H1 (cell line): ENCODE measurements at regions not wholly inside any gene's neighbourhood (a gene's known extent, or its start where the extent isn't known, plus 50 kb on each side); places are given as distances from the start of the nearest gene placed in this dataset.

Experiments used
- CTCF ChIA-PET: fragments of 300-600 bp; sonication (Branson Sonifier 250); formaldehyde crosslinking; loops from one replicate; lab custom pipeline; 2021; ENCODE audit not compliant: partially characterized antibody; lab: Charles Lee
- POLR2A ChIA-PET: fragments of 300-600 bp; sonication (Branson Sonifier 250); formaldehyde crosslinking; loops from one replicate; lab custom pipeline; 2021; ENCODE audit warnings: inconsistent platforms; ENCODE audit not compliant: partially characterized antibody; lab: Charles Lee
- DNase-seq, 2 experiments: peaks; one replicate each; pipeline versions ENCODE4 v3.0.0 to v3.0.0-alpha.2; 2010 to 2022; ENCODE audit warnings: low spot score in 2 of 2, low read depth in 1 of 2, mixed read lengths in 1 of 2
- FAIRE-seq: peaks from 2 replicates; lab custom pipeline; 2011; peaks lifted over from hg19 to GRCh38; lab: Jason Lieb, UNC
- H2AFZ ChIP-seq: 2 replicates; pipeline ENCODE4 v1.8.1; 2012; ENCODE audit warnings: low read length, inconsistent platforms
- H2AK5ac ChIP-seq: 2 replicates; pipeline ENCODE4 v1.6.1; 2013; ENCODE audit warnings: low read depth, low read length
- H2BK120ac ChIP-seq: replicated peaks from 2 replicates; pipeline ENCODE3; 2013; ENCODE audit warnings: low read depth, low read length, inconsistent platforms
- H2BK12ac ChIP-seq: 2 replicates; pipeline ENCODE4 v1.6.1; 2013; ENCODE audit warnings: low read depth, low read length
- H2BK15ac ChIP-seq: 2 replicates; pipeline ENCODE4 v1.6.1; 2013; ENCODE audit warnings: low read length
- H2BK20ac ChIP-seq: 2 replicates; pipeline ENCODE4 v1.6.1; 2013; ENCODE audit warnings: low read length
- H2BK5ac ChIP-seq: 2 replicates; pipeline ENCODE4 v1.6.1; 2013; ENCODE audit warnings: low read depth, low read length
- H3K14ac ChIP-seq: 2 replicates; pipeline ENCODE4 v1.6.1; 2013; ENCODE audit warnings: inconsistent platforms; ENCODE audit not compliant: insufficient read length
- H3K18ac ChIP-seq: 2 replicates; pipeline ENCODE4 v1.6.1; 2013; ENCODE audit warnings: low read length; ENCODE audit errors: extremely low read depth
- H3K23ac ChIP-seq: 2 replicates; pipeline ENCODE4 v1.6.1; 2013; ENCODE audit warnings: inconsistent platforms; ENCODE audit not compliant: insufficient read length
- H3K23me2 ChIP-seq: 2 replicates; pipeline ENCODE4 v1.6.1; 2013; ENCODE audit warnings: low read depth, low read length
- H3K27ac ChIP-seq: 2 replicates; pipeline ENCODE4 v1.6.1; 2011; ENCODE audit warnings: low read depth, low read length, inconsistent platforms
- H3K27me3 ChIP-seq, 4 experiments: replicated peaks in 1 of 4; 1 replicate in 1 of 4; 2 replicates in 3 of 4; pipeline versions ENCODE4 v1.6.1 to v1.8.1; 2011 to 2013; ENCODE audit warnings: low read length in 3 of 4, mild to moderate bottlenecking in 3 of 4, inconsistent platforms in 2 of 4, mixed read lengths in 2 of 4, moderate library complexity in 1 of 4; ENCODE audit not compliant: control insufficient read depth in 3 of 4, insufficient read depth in 3 of 4; ENCODE audit errors: extremely low read depth in 1 of 4
- H3K36me3 ChIP-seq, 4 experiments: 2 replicates each; pipeline versions ENCODE4 v1.6.1 to v1.8.1; 2011 to 2013; ENCODE audit warnings: mild to moderate bottlenecking in 4 of 4, low read length in 3 of 4, moderate library complexity in 2 of 4, control low read depth in 1 of 4, inconsistent platforms in 1 of 4; ENCODE audit not compliant: insufficient read depth in 4 of 4, control insufficient read depth in 2 of 4
- H3K4ac ChIP-seq: replicated peaks from 2 replicates; pipeline ENCODE3; 2013; ENCODE audit warnings: low read length, low read depth, mixed read lengths, inconsistent platforms; ENCODE audit not compliant: insufficient read length
- H3K4me1 ChIP-seq, 4 experiments: replicated peaks in 1 of 4; 1 replicate in 1 of 4; 2 replicates in 3 of 4; pipeline versions ENCODE4 v1.6.1 to v1.8.1; 2011 to 2013; ENCODE audit warnings: low read length in 3 of 4, inconsistent platforms in 2 of 4, mixed read lengths in 1 of 4; ENCODE audit not compliant: insufficient read depth in 4 of 4, control insufficient read depth in 3 of 4
- H3K4me2 ChIP-seq, 2 experiments: 2 replicates each; pipeline versions ENCODE4 v1.6.1 to v1.8.1; 2011 to 2013; ENCODE audit warnings: low read depth in 2 of 2, low read length in 2 of 2, control low read depth in 1 of 2, inconsistent platforms in 1 of 2, mild to moderate bottlenecking in 1 of 2; ENCODE audit not compliant: insufficient read depth in 1 of 2
- H3K4me3 ChIP-seq, 4 experiments: fragments of 200-600, 300-600 bp in 1 of 4; sonication (generic), shearing (Covaris generic), sonication (Bioruptor Twin) in 1 of 4; 2 replicates each; pipeline versions ENCODE4 v1.5.1 to v1.8.1; 2011 to 2016; ENCODE audit warnings: low read length in 4 of 4, low read depth in 3 of 4, control low read depth in 2 of 4, inconsistent platforms in 2 of 4, mild to moderate bottlenecking in 2 of 4, mixed read lengths in 1 of 4, moderate library complexity in 1 of 4; ENCODE audit not compliant: insufficient read depth in 2 of 4; ENCODE audit errors: extremely low read depth in 1 of 4
- H3K56ac ChIP-seq: replicated peaks from 2 replicates; pipeline ENCODE3; 2013; ENCODE audit warnings: low read depth, mild to moderate bottlenecking, mixed read lengths, low read length, inconsistent platforms; ENCODE audit not compliant: insufficient read length
- H3K79me1 ChIP-seq: 2 replicates; pipeline ENCODE4 v1.6.1; 2013; ENCODE audit warnings: low read depth, low read length, control low read depth
- H3K79me2 ChIP-seq, 2 experiments: 2 replicates each; pipeline versions ENCODE4 v1.6.1 to v1.8.1; 2012 to 2013; ENCODE audit warnings: low read length in 2 of 2, mild to moderate bottlenecking in 2 of 2, inconsistent platforms in 1 of 2; ENCODE audit not compliant: insufficient read depth in 2 of 2, control insufficient read depth in 1 of 2
- H3K9ac ChIP-seq, 4 experiments: replicated peaks in 1 of 4; 1 replicate in 1 of 4; 2 replicates in 3 of 4; pipeline versions ENCODE4 v1.6.1 to v1.8.1; 2011 to 2013; ENCODE audit warnings: low read depth in 3 of 4, low read length in 3 of 4, control low read depth in 2 of 4, mild to moderate bottlenecking in 2 of 4, moderate library complexity in 2 of 4, inconsistent platforms in 1 of 4; ENCODE audit errors: extremely low read depth in 1 of 4
- H3K9me3 ChIP-seq, 2 experiments: 2 replicates each; pipeline versions ENCODE4 v1.6.1 to v1.8.1; 2012 to 2013; ENCODE audit warnings: mild to moderate bottlenecking in 2 of 2, moderate library complexity in 2 of 2, control low read depth in 1 of 2, inconsistent platforms in 1 of 2, low read depth in 1 of 2, low read length in 1 of 2, mixed read lengths in 1 of 2; ENCODE audit not compliant: insufficient read depth in 2 of 2
- H4K20me1 ChIP-seq, 2 experiments: replicated peaks in 1 of 2; 2 replicates each; pipeline versions ENCODE3 to v1.8.1; 2011 to 2013; ENCODE audit warnings: inconsistent platforms in 2 of 2, low read length in 2 of 2, mild to moderate bottlenecking in 1 of 2; ENCODE audit not compliant: insufficient read depth in 2 of 2, control insufficient read depth in 1 of 2
- H4K5ac ChIP-seq: 2 replicates; pipeline ENCODE4 v1.6.1; 2013; ENCODE audit warnings: low read length, low read depth, mixed read lengths, inconsistent platforms; ENCODE audit not compliant: insufficient read length
- H4K8ac ChIP-seq: 2 replicates; pipeline ENCODE4 v1.8.0; 2013; ENCODE audit warnings: mild to moderate bottlenecking, moderate library complexity, low read length, inconsistent platforms; ENCODE audit not compliant: insufficient read depth; ENCODE audit errors: extremely low read depth
- H4K91ac ChIP-seq: replicated peaks from 2 replicates; pipeline ENCODE3; 2013; ENCODE audit warnings: low read length, mixed read lengths, inconsistent platforms; ENCODE audit not compliant: insufficient read length
- ASH2L ChIP-seq: fragments of 200-600, 300-600 bp; sonication (generic); IDR thresholded peaks from one replicate; pipeline ENCODE4 v1.7.1; 2017; ENCODE audit warnings: low read length
- BACH1 ChIP-seq: IDR thresholded peaks from 2 replicates; pipeline ENCODE4 v1.6.1; 2012; ENCODE audit warnings: low read length, improper control_type of control experiment
- EP300 ChIP-seq, 2 experiments: IDR thresholded peaks; 1 replicate in 1 of 2; 2 replicates in 1 of 2; pipeline ENCODE4 v1.6.1; 2011 to 2012; ENCODE audit warnings: low read depth in 2 of 2, low read length in 2 of 2, mild to moderate bottlenecking in 2 of 2, borderline replicate concordance in 1 of 2, inconsistent platforms in 1 of 2, moderate library complexity in 1 of 2
- JUN ChIP-seq: IDR thresholded peaks from 2 replicates; pipeline ENCODE4 v1.6.1; 2011; ENCODE audit warnings: low read depth, mild to moderate bottlenecking, improper control_type of control experiment, low read length
- NANOG ChIP-seq: IDR thresholded peaks from 2 replicates; pipeline ENCODE4 v1.6.1; 2011; ENCODE audit warnings: low read length, low read depth, mild to moderate bottlenecking, inconsistent platforms; ENCODE audit not compliant: insufficient read depth, poor library complexity, severe bottlenecking
- PHF8 ChIP-seq: fragments of 200-600 bp; sonication (generic); conservative IDR thresholded peaks from 2 replicates; pipeline ENCODE4 v1.7.1; 2012; ENCODE audit warnings: low read depth, mild to moderate bottlenecking, inconsistent platforms, low read length, moderate library complexity
- POLR2AphosphoS5 ChIP-seq: IDR thresholded peaks from 2 replicates; pipeline ENCODE4 v1.6.1; 2011; ENCODE audit warnings: low read depth, low read length
- RBBP5 ChIP-seq: IDR thresholded peaks from 2 replicates; pipeline ENCODE4 v1.7.1; 2012; ENCODE audit warnings: low read depth, mild to moderate bottlenecking, inconsistent platforms, low read length, moderate library complexity, borderline replicate concordance
- SAP30 ChIP-seq: fragments of 300-600 bp; sonication (generic); IDR thresholded peaks from 2 replicates; pipeline ENCODE4 v1.7.1; 2012; ENCODE audit warnings: low read length, moderate library complexity, mild to moderate bottlenecking, inconsistent platforms; ENCODE audit not compliant: insufficient read depth, insufficient replicate concordance
- SIX5 ChIP-seq: IDR thresholded peaks from 2 replicates; pipeline ENCODE4 v1.6.1; 2011; ENCODE audit warnings: mild to moderate bottlenecking, low read depth, low read length
- TAF1 ChIP-seq: IDR thresholded peaks from 2 replicates; pipeline ENCODE4 v1.6.1; 2011; ENCODE audit warnings: mild to moderate bottlenecking, low read depth, low read length
- TCF12 ChIP-seq: IDR thresholded peaks from 2 replicates; pipeline ENCODE4 v1.6.1; 2011; ENCODE audit warnings: low read depth, mild to moderate bottlenecking, low read length
- whole genome bisulfite sequencing, 2 experiments: shearing (Covaris generic) in 1 of 2; methylation state at CpG; one replicate each; pipeline versions ENCODE4 v1.1.6 to v1.1.7; 2013 to 2015; ENCODE audit warnings: low lambda C conversion rate in 2 of 2, mixed read lengths in 2 of 2, inconsistent platforms in 1 of 2, low coverage in 1 of 2, missing lambda C conversion rate in 1 of 2; ENCODE audit not compliant: insufficient replicate concordance in 2 of 2, insufficient coverage in 1 of 2, insufficient read length in 1 of 2; ENCODE audit errors: extremely low coverage in 1 of 2, missing lambda C conversion rate in 1 of 2; 5-methylcytosine and 5-hydroxymethylcytosine counted together
- TF ChIP-seq, protein P1 (sequence below): IDR thresholded peaks from 2 replicates; pipeline ENCODE4 v1.6.1; 2012; ENCODE audit warnings: low read length, inconsistent platforms

DNA sequence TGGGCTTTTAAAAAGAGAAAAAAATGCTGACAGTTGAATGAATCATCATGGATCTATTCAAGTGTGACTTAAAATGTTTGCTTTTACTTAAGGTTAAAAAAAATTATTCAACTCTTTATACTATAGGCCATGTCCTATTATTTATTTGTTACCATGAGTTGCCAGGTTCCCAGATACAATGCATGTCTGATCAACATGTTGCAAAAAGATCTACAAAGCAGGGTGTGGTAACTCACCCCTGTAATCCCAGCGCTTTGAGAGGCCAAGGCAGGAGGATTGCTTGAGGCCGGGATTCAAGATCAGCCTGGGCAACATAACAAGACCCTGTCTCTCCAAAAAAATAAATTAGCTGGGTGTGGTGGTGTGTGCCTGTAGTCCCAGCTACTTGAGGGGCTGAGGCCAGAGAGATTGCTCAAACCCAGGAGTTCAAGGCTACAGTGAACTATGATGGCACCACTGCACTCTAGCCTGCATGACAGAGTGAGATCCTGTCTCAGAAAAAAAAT lies 460.8 kb downstream of the BCAT1 start:
- no peak overlapping the region for H3K14ac ChIP-seq
- POLR2A ChIA-PET: no interaction called here
- TF ChIP-seq, protein P1, sequence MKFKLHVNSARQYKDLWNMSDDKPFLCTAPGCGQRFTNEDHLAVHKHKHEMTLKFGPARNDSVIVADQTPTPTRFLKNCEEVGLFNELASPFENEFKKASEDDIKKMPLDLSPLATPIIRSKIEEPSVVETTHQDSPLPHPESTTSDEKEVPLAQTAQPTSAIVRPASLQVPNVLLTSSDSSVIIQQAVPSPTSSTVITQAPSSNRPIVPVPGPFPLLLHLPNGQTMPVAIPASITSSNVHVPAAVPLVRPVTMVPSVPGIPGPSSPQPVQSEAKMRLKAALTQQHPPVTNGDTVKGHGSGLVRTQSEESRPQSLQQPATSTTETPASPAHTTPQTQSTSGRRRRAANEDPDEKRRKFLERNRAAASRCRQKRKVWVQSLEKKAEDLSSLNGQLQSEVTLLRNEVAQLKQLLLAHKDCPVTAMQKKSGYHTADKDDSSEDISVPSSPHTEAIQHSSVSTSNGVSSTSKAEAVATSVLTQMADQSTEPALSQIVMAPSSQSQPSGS: no peak
- TF ChIP-seq RBBP5 (no peak), EP300 (IDR thresholded peaks at IDR 0.05; ENCODE audit: borderline replicate concordance in 1 of 2, low read depth in 2 of 2, low read length in 2 of 2) (no peak), NANOG (no peak), SAP30 (no peak), JUN (no peak), BACH1 (no peak), SIX5 (no peak), PHF8 (no peak), TCF12 (no peak), TAF1 (no peak), POLR2AphosphoS5 (no peak), ASH2L (no peak)

More for the DNA sequence above, 460.8 kb downstream of the BCAT1 start:
- Histone ChIP-seq H4K8ac (no peak overlapping the region), H3K9ac (no peak overlapping the region), H4K91ac (no peak overlapping the region), H4K20me1 (no peaks in the 10 kb centered on the region), H3K4ac (no peak overlapping the region), H3K27me3 (no peaks in the 10 kb centered on the region), H3K4me1 (no peaks in the 10 kb centered on the region), H2BK12ac (no peak overlapping the region), H3K36me3 (no peaks in the 10 kb centered on the region), H3K27ac (no peak overlapping the region), H2AK5ac (no peak overlapping the region), H3K56ac (no peak overlapping the region), H3K79me2 (no peaks in the 10 kb centered on the region), H3K23ac (no peak overlapping the region), H2BK120ac (no peak overlapping the region), H3K4me3 (no peak overlapping the region), H2BK20ac (no peak overlapping the region), H2BK5ac (no peak overlapping the region), H3K23me2 (no peaks in the 10 kb centered on the region), H3K18ac (no peak overlapping the region), H2AFZ (no peak overlapping the region), H4K5ac (no peak overlapping the region), H3K79me1 (no peaks in the 10 kb centered on the region), H3K9me3 (no peaks in the 10 kb centered on the region), H2BK15ac (no peak overlapping the region), H3K4me2 (no peak overlapping the region)
- 89% methylated on average over 2 of the region's 2 CpGs; no CpG with 5 or more reads in 1 of the 2 experiments for WGBS, 2 experiments
- no peak for FAIRE-seq
- DNase-seq: no peak
- CTCF ChIA-PET: no interaction called here
